ENCODE measurements at regions not wholly inside any gene's neighbourhood (a gene's known extent, or its start where the extent isn't known, plus 50 kb on each side); places are given as distances from the start of the nearest gene placed in this dataset.
A peak's percentile ranks its signal among the peaks of the same experiment; 100 is the strongest.

- in situ Hi-C loops (cut with HindIII; ENCODE audit: low sequenced_read_pairs) = no loop called here
- TF ChIP-seq CTCF (IDR thresholded peaks at IDR 0.05; ENCODE audit: low read depth, low read length, missing control alignments) = peak; percentile 62
- DNase-seq (ENCODE audit: low read depth) = no peak
- H3K4me3 ChIP-seq (ENCODE audit: low read depth, low read length) = peak overlapping the region; percentile 14
Measured at GRCh38 chr6:41442800-41443501, 103.2 kb upstream of the FOXP4 start.

DNA sequence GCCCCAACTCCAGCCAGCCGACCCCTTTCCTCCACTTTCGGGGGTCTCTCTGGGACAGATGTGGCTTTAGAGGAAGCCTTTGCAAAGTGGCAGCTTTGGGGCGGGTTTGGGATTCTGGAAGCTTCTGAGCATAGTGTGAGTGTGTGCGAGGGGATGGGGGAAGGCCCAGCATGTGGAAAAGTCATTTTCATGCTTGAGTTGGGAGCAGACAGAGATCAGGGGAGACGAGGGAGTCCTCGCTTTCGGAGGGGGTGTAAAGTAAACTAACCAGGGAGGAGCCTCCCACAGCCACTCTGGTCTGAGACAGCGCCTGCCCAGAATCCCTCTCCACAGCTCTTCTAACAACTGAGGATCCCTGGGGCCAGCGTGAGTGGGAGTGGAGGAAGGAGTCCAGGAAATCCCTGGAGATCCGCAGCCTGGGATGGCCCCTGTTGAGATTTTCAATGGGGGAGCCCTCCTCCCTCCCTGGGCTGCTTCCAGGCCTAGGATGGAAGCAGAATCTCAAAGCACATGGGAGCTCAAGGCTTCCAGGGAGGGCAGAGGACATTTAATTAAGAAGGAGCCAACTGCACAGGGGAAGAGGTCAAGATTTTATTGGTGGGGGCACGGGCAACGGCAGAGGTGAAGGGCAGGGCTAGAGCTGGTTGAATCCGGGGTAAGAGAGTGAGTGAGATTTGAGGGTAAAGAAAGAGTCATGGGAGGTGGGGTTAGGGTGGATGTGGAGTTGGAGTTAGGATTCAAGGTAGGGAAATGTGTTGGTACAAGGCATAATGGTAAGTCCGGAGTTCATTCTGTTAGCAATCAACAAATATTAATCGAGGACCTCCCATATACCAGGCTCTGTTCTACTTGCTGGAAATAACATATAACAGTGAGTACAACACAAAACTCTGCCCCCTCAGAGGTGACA, 102.3 kb upstream of the FOXP4 start:
- DNase-seq (ENCODE audit: low read depth) = no peak
- in situ Hi-C loops (cut with HindIII; ENCODE audit: low sequenced_read_pairs) = no loop called here
- H3K4me3 ChIP-seq (ENCODE audit: low read depth, low read length) = no peak overlapping the region
- no peak for TF ChIP-seq CTCF (IDR thresholded peaks at IDR 0.05; ENCODE audit: low read depth, low read length, missing control alignments)

DNA sequence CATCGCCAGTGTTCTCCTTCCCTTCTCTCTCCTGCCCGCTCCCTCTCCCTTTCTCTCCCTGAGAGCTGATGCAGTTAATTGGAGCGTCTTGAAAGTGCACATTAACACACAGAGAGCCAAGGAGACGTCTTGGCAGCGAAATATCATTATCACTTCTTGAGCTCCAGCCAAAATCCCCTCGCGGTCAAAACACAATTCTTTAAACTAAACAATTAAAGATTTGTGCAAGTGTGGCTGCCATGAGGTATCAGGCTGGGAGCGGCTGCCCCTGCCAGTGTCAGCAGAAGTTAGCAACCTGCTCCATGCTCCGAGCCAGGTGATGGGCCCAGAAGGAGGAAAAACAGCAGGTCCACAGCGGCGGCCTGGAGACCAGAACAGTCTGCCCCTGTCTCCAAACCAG, 100.9 kb upstream of the FOXP4 start:
- in situ Hi-C loops (cut with HindIII; ENCODE audit: low sequenced_read_pairs) = no loop called here
- no peak for TF ChIP-seq CTCF (IDR thresholded peaks at IDR 0.05; ENCODE audit: low read depth, low read length, missing control alignments)
- no peak overlapping the region for H3K4me3 ChIP-seq (ENCODE audit: low read depth, low read length)
- DNase-seq (ENCODE audit: low read depth) = no peak

DNA sequence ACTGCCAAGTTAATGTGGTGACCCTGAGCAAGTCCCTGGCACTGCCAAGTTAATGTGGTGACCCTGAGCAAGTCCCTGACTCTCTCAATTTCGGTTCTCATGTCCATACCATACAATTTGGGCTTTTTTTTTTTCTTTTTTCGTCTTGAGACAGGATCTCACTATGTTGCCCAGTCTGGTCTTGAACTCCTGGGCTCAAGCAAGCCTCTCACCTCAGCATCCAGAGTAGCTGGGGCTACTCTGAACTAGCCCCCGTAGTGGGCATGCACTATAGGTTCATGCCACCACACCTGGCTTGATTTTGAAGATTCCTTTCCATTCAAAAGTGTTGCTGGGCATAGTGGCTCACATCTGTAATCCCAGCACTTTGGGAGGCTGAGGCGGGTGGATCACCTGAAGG, 100.0 kb upstream of the FOXP4 start:
- TF ChIP-seq CTCF (IDR thresholded peaks at IDR 0.05; ENCODE audit: low read depth, low read length, missing control alignments) = no peak
- DNase-seq (ENCODE audit: low read depth) = no peak
- H3K4me3 ChIP-seq (ENCODE audit: low read depth, low read length) = no peak overlapping the region
- in situ Hi-C loops (cut with HindIII; ENCODE audit: low sequenced_read_pairs) = no loop called here

DNA sequence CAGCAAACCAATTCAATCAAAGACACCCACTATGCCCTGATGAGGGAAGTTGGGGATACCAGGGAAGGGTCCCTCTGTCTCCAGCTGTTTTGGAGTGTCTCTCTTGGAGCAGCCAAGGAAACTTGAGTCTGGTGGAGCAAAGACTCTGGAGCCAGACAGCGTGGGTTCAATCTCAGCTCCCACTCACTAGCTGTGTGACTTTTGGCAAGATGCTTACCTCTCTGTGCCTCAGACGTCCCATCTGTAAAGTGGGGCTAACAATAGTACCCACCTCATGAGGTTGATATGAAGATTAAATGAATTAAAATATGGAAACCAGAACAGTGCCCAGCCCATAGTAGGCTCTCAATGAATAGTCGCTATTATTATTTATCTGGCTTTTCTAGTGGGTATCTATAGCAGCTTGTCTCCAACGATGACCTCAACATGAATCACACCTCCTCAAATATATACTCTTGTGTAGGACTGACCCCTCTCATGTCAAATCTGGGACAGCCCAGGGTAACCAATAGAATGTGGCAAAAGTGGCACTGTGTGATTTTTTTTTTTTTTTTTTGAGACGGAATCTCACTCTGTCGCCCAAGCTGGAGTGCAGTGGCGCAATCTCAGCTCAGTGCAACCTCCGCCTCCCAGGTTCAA, 99.2 kb upstream of the FOXP4 start:
- no peak for TF ChIP-seq CTCF (IDR thresholded peaks at IDR 0.05; ENCODE audit: low read depth, low read length, missing control alignments)
- no peak for DNase-seq (ENCODE audit: low read depth)
- in situ Hi-C loops (cut with HindIII; ENCODE audit: low sequenced_read_pairs) = no loop called here
- H3K4me3 ChIP-seq (ENCODE audit: low read depth, low read length) = no peak overlapping the region

DNA sequence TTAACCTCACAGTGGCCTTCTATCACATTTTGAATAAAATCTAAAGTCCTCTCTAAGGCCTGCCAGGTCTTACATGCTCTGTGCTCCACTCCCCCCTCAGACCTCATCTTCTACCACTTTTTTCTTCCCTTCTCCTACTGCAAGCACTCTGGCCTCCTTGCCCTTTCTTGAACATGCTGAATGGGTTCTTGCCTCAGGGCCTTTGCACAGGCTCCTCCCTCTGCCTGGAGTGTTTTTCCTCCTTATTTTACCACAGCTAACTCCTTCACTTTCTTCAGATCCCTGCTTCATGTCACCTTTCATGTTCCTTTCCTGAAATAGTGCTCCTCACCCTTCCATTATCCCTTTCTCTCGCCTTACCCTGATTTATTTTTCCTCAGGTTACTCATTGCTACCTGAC, 97.9 kb upstream of the FOXP4 start:
- DNase-seq (ENCODE audit: low read depth) = no peak
- in situ Hi-C loops (cut with HindIII; ENCODE audit: low sequenced_read_pairs) = no loop called here
- no peak for TF ChIP-seq CTCF (IDR thresholded peaks at IDR 0.05; ENCODE audit: low read depth, low read length, missing control alignments)
- no peak overlapping the region for H3K4me3 ChIP-seq (ENCODE audit: low read depth, low read length)
